Uterus (tissue), 2 donors: ENCODE measurements at regions not wholly inside any gene's neighbourhood (a gene's known extent, or its start where the extent isn't known, plus 50 kb on each side); places are given as distances from the start of the nearest gene placed in this dataset.

Source experiments
- POLR2A ChIP-seq, 2 donors: fragments of 450-650 bp; IDR thresholded peaks; one replicate each; pipeline ENCODE4 v1.6.1; 2016; ENCODE audit warnings: antibody characterized with exemption in 2 of 2, mild to moderate bottlenecking in 1 of 2, moderate library complexity in 1 of 2
- TF ChIP-seq, protein P1 (sequence below), 4 experiments: fragments of 200-600 bp in 2 of 4; fragments of 450-650 bp in 2 of 4; sonication (generic) in 2 of 4; IDR thresholded peaks; one replicate each; pipeline ENCODE4 v1.5.1; 2016 to 2019; ENCODE audit warnings: antibody characterized with exemption in 4 of 4, mild to moderate bottlenecking in 2 of 4, moderate library complexity in 1 of 4

GRCh38 chr16:82232806-82233205 lies 62.8 kb upstream of the MPHOSPH6 start:
- TF ChIP-seq, protein P1, sequence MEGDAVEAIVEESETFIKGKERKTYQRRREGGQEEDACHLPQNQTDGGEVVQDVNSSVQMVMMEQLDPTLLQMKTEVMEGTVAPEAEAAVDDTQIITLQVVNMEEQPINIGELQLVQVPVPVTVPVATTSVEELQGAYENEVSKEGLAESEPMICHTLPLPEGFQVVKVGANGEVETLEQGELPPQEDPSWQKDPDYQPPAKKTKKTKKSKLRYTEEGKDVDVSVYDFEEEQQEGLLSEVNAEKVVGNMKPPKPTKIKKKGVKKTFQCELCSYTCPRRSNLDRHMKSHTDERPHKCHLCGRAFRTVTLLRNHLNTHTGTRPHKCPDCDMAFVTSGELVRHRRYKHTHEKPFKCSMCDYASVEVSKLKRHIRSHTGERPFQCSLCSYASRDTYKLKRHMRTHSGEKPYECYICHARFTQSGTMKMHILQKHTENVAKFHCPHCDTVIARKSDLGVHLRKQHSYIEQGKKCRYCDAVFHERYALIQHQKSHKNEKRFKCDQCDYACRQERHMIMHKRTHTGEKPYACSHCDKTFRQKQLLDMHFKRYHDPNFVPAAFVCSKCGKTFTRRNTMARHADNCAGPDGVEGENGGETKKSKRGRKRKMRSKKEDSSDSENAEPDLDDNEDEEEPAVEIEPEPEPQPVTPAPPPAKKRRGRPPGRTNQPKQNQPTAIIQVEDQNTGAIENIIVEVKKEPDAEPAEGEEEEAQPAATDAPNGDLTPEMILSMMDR (IDR thresholded peaks at IDR 0.05), result no peak
- TF ChIP-seq POLR2A (IDR thresholded peaks at IDR 0.05), result no peak
